HG02943 (cell line): ENCODE measurements at regions not wholly inside any gene's neighbourhood (a gene's known extent, or its start where the extent isn't known, plus 50 kb on each side); places are given as distances from the start of the nearest gene placed in this dataset.
"Not testable (repeated sequence)": the region's sequence is repeated elsewhere in the genome, so short reads cannot be mapped to it uniquely, and the experiment has no call there.

Source experiments
- ATAC-seq: cut with Tn5 transposase; IDR thresholded peaks from one replicate; pipeline ENCODE4 v1.9.1; 2021; ENCODE audit warnings: mild to moderate bottlenecking, low read depth, moderate library complexity; ENCODE audit not compliant: unreplicated experiment

GRCh38 chr15:62494197-62494596 is 329.1 kb upstream of the C2CD4B start:
- ATAC-seq, result no peak

GRCh38 chr15:62495670-62496614 is 330.9 kb upstream of the C2CD4B start:
- ATAC-seq, result no peak

GRCh38 chr15:62497356-62497755 is 332.3 kb upstream of the C2CD4B start:
- no peak for ATAC-seq

- ATAC-seq, result no peak
Measured at GRCh38 chr15:62498278-62498677, 333.2 kb upstream of the C2CD4B start.

- no peak for ATAC-seq
Measured at GRCh38 chr15:62498712-62499111, 333.6 kb upstream of the C2CD4B start.

- no peak for ATAC-seq
Measured at GRCh38 chr15:62500325-62500724, 335.2 kb upstream of the C2CD4B start.

GRCh38 chr15:62502451-62502850 is 337.4 kb upstream of the C2CD4B start:
- no peak for ATAC-seq

GRCh38 chr15:62503451-62503850 is 338.4 kb upstream of the C2CD4B start:
- ATAC-seq, result no peak

- no peak for ATAC-seq
Measured at GRCh38 chr15:62505762-62506161, 340.7 kb upstream of the C2CD4B start.

GRCh38 chr15:62506217-62506805 is 341.2 kb upstream of the C2CD4B start:
- ATAC-seq, result no peak

- ATAC-seq, result no peak
Measured at GRCh38 chr15:62509395-62509958, 344.4 kb upstream of the C2CD4B start.

GRCh38 chr15:62510791-62511190 is 345.7 kb upstream of the C2CD4B start:
- ATAC-seq, result no peak

GRCh38 chr15:62512904-62513303 is 347.8 kb upstream of the C2CD4B start:
- no peak for ATAC-seq

- ATAC-seq, result no peak
Measured at GRCh38 chr15:62513893-62514292, 348.8 kb upstream of the C2CD4B start.

GRCh38 chr15:62515696-62516395 is 350.8 kb upstream of the C2CD4B start:
- ATAC-seq, result no peak

GRCh38 chr15:62517541-62517940 is 352.5 kb upstream of the C2CD4B start:
- ATAC-seq, result no peak

- ATAC-seq, result not testable (repeated sequence)
Measured at GRCh38 chr15:62518666-62519065, 353.6 kb upstream of the C2CD4B start.

GRCh38 chr15:62519900-62520299 is 354.8 kb upstream of the C2CD4B start:
- ATAC-seq, result no peak

GRCh38 chr15:62520887-62521286 is 355.8 kb upstream of the C2CD4B start:
- no peak for ATAC-seq

GRCh38 chr15:62521396-62521795 is 356.3 kb upstream of the C2CD4B start:
- no peak for ATAC-seq

GRCh38 chr15:62524848-62525247 is 359.8 kb upstream of the C2CD4B start:
- no peak for ATAC-seq
